GM04504 (cell line): ENCODE measurements at regions not wholly inside any gene's neighbourhood (a gene's known extent, or its start where the extent isn't known, plus 50 kb on each side); places are given as distances from the start of the nearest gene placed in this dataset.

ENCODE experiments used
- DNase-seq: peaks from one replicate; pipeline ENCODE4 v3.0.0-alpha.2; 2012; ENCODE audit warnings: low read depth

DNA sequence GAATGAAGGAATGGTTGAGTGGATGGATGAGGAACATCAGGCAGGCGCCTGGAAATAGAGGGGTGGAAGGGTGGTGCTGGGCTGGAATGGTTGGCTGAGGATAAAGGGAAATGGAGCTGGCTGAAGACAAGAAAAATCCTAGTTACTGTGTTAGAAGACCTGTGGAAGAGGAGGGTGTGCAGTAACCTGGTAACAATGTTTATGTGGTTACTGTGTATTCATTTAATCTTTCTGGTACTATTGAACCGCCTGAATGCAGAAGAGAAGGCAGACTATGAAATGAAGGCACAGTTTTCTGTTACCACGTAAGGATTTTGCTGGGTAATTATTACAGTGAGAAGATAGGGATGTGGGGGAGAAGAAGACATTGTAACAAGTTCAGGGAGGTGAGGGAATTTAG, 110.3 kb upstream of the MGAT5 start:
- DNase-seq = no peak

DNA sequence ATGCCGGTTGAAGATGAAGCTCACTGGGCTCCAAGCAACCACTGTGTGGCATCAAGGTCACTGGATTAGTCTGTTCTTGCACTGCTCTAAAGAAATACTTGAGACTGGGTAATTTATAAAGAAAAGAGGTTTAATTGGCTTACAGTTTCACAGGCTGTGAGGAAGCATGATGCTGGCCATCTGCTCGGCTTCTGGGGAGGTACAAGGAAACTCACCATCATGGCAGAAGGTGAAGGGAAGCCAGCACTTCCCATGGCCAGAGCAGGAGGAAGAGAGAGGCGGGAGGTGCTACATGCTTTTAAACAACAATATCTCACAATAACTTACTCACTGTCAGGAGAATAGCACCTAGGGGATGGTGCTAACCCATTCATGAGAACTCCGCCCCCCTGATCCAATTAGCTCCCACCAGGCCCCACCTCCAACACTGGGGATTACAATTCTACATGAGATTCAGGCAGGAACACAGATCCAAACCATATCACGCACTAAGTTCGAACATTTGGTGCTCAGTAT, 109.7 kb upstream of the MGAT5 start:
- DNase-seq = no peak

DNA sequence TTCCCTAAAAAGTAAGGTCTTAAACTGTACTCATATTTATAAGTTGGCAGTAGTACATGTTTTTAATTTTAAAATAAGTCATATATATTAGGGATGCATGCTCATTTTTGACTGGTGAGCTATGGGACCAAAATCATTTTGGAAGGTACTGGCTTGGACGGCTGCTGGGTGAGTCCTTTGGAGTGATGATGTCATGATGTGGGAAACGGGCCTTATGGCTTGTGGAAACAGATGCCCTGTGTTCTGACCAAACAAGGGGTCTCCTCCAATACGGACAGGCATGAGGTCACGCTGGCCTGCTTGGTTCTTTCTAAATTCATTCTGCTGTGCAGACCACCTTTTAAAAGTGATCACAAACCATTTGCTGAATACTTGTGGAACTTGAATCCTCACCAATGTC, 109.2 kb upstream of the MGAT5 start:
- no peak for DNase-seq

DNA sequence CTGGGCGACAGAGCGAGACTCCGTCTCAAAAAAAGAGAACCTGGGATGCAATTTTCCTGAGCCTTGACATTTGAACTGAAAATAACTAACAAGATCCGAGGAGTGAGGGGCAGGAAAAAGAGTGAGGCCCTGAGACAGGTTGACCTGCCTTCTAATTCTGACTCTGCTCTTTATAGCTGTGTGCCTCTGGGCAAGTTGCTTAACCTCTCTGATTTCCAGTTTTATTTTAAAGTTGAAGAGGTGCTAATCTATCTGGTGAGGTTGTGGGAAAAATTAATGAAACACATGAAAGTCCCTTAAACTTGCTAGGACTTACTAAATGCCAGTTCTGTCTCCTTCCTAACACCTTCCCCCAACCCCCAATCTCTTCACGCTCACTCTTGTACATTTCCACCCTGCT, 108.4 kb upstream of the MGAT5 start:
- DNase-seq = no peak

DNA sequence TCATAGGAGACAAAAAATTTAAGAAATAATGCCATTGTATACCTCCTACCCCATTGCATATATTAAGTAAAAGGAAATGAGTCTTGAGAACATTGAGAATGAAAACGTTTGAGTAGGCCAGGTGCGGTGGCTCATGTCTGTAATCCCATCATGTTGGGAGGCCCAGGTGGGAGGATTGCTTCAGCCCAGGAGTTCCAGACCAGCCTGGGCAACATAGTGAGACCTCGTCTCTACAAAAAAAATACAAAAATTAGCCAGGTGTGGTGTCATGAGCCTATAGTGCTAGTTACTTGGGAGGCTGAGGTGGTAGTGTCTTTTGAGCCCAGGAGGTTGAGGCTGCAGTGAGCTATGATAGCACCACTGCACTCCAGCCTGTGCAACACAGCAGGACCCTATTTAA, 107.7 kb upstream of the MGAT5 start:
- DNase-seq = no peak

DNA sequence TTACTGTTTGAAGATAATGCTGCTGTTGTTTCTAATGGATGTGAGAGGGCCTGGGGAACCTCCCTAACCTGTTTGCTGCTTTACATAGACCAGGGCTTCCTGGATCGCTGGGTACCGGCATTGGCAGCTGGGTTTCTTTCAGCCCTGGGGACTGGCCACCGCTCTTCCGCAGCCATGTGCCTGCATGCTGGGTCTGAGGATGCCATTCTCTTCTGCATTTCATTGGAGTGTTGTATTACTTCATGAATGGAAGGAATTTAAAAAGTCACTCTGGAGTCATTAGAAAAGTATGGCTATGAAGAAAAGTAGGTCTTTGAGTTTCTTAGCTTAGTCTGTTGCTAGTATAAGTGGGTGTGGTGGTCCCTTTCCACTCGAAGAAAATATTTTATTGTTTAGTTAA, 107.3 kb upstream of the MGAT5 start:
- DNase-seq = no peak

DNA sequence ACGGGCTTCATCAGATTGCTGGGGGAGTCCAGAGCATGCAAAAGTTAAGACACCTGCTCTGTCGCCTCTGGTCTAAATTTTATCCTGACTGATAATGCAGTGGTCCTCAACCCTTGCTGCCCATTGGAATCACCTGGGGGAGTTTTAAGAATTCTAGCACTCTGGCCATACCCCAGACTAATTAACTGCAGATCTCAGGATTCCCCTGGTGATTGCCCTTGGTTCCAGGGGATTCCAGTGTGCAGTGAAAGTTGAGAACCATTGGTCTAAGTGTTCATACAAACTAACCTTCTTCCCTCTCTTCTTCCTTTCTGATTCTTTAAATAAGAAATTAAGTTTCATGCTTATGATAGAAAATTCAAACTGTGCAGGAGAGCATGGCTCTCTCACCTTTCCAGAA, 105.7 kb upstream of the MGAT5 start:
- no peak for DNase-seq

DNA sequence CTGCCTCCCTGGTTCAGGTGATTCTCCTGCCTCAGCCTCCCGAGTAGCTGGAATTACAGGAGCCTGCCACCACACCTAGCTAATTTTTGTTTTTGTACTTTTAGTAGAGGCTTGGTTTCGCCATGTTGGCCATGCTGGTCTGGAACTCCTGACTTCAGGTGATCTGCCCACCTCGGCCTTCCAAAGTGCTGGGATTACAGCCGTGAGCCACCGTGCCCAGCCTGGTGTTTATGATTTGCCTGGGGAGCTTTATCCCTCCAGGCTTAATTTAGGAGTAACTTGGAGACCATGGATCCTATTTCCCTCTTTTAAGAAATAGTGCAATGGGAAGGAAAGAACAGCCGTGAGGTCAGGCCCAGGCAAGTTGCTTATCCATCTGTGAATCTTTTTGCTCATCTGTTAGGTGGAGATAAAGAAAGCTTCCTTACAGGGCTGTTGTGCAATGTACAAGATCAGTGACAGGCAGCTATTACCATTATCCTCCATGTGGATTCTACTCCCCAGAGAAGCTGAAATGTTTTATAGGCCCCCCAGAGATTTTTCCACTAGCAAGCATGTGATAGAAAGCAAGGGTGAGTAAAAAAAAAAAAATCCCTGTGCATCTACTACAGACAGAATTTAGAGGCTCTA, 104.9 kb upstream of the MGAT5 start:
- no peak for DNase-seq

DNA sequence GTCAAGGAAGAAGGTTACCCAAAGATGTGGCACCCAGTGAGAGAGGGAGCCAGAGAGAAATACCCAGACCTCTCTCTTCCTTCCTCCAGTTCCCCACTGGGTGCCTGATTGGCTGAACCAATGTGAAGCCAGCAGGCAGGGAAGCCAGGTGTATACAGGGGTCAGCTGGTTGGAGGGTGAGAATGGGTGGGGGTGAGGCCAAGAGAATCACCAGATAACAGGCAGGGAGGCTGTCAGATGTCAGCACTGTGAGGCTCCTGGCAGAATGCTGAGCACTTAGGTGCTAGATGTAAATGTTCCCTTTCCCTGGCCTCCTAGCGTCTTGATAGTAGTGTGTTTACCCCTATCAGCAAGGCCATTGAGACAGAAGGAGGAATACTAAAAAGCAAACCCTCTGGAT, 104.0 kb upstream of the MGAT5 start:
- no peak for DNase-seq

DNA sequence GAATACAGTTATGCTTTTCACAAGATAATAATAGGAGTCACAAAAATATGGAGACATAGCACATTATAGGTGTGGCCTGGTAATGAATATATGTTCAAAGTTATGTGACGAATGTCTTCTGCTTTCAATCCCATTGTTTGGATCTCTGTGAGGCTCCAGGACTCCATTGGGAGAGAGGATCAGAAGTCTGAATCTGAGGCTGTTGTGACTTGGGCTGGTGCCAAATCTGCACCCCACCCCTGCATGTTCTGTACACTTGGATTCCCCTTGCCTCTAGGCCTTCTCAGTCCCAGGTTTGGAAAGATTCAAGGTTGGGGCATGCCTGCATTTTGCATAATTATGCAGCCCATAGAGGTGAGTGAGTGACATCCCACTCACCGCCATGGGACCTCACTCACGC, 103.1 kb upstream of the MGAT5 start:
- DNase-seq = no peak

DNA sequence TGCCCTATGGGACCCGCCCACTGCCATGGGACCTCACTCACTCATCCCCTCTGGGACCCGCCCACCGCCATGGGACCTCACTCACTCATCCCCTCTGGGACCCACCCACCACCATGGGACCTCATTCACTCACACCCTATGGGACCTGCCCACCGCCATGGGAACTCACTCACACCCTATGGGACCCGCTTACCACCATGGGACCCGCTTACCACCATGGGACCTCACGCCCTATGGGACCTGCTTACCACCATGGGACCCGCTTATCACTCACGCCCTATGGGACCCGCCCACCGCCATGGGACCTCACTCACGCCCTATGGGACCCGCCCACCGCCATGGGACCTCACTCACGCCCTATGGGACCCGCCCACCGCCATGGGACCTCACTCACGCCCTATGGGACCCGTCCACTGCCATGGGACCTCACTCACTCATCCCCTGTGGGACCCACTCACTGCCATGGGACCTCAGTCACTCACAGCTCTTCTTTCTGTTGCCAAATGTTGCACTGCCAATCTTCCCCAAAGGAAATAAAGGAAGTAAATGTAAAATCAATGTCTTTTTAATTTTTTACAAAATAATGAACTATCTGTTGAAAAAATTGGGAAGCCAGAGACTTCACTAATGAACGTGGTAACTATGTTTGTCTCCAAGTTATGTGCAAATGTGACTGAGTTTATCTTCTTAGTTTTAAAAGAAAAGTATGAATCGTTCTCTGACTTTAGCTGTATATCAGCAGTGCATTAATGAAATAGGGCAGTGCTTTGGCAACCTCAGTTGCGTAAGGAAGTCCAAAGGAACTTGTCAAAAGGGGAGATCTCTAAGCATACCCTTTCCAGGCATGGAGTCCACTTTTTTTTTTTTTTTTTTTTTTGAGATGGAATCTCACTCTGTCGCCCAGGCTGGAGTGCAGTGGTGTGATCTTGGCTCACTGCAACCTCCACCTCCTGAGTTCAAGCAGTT, 101.5 kb upstream of the MGAT5 start:
- no peak for DNase-seq

DNA sequence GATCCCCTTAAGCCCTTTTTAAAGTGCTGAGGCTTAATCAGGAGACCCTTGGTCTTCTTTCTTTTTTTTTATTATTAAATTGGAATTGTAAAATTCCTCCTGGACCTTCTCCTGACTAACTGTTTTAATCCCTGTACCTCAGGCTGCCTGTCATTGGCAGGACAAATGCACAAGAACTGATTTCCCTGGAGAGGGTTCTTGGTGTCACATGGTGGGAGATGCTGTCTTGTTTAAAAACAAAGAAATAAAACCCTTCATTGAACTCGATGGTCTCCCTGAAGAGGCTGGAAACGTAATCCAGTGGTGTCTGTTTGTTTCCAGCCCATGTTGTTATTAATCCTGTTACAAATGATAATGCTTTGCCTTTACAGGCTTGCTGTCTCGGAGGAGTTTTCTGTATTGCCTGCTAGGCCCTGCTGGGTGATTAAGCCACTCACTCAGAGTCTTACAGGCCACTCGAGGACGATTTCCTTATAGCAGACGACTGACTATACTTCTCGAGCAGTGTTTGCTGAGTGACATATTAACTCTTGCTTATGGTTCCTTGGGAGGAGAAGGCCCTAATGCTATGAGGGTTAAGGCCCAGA, 100.5 kb upstream of the MGAT5 start:
- DNase-seq = no peak

DNA sequence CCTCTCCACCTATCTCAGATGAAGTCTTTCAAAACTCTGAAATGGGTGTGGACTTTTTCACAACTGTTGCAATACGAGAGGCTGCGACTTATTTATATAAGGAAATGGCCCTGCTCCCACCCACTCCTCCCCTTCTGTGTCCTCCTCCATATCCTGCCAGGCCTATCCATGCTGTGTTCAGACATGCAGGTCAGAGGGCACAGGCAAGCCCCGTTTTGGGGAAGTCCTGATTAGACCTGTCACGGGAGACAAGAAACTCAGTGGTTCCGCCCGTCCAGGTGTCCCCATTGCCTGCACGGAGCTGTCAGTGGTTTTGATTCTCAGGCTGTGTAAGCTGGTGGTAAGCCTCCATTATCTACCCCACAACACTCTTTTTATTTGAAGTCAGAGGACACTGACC, 99.6 kb upstream of the MGAT5 start:
- no peak for DNase-seq

DNA sequence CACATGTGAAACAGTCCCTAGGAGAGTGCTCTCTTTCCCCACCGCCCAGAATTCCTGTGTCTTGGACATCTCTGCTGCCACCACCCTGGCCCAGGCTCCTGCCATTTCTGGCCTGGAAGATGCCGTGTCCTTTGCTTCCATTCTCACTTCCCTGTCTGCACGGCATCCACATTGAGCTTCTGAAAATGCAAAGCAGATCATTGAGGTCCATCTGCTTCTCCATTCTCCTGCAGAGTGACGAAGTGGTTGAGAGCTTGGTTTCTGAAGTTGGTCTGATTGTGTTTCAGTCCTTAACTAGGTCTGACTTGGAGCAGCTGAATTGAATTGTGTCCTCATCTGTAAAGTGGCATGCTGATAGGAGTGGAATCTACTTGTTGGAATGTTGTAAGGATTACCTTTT, 98.7 kb upstream of the MGAT5 start:
- no peak for DNase-seq

DNA sequence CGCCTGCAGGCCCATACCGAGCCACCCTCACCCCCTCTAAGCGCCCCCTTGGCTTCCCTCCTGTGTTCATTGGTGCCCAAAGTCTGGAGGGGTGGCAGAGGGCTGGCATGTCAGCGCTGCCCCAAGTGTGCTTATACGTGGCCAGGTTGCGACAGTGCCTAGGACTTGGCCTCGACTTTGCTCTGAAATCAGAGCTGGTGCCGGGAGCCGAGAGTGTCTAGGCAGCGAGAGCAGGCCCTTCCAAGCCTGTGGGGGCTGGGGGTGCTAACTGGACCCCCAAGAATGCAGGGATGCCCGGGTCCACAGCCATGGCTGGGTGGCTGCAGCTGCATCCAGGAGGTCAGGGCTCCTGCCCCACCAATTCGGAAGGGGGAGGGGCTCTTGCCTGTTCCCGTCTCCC, 95.6 kb upstream of the MGAT5 start:
- no peak for DNase-seq

DNA sequence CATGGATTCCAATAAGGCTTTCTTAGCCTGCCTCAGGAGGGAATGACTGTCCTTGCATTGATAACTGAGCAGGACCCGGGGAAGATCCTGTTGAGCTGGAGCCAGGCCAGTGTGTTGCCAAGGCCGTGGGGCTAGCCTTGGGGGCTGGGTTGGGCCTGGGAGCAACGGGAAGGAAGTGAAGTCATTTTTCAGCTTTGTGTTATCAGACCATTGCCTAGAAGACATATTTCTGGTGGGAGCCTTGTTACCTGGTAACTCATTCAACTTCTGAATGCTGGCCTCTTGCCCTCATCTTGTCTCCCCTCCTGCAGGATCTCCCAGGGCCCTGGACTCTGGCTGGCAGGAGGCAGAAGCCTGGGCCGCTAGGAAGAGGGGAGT, 92.7 kb upstream of the MGAT5 start:
- DNase-seq = no peak

DNA sequence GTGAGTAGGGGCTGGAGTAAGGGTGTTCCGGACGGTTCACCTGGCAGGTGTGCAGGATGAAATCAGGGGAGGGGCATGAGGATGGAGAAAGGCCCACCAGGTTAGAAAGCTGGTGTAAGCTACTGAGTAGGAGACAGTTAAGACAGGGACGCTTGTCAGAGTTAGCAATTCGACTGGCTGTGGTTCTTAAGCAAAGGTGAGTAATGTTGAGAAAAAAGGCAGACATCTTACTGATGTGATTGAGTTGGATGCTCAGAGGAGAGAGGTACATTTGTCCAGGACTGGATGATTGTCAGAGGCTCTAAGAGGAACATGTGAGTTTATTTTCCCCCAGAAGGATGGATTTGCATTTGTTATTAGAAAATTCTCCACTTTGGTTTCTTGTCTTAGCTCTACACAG, 90.5 kb upstream of the MGAT5 start:
- no peak for DNase-seq

DNA sequence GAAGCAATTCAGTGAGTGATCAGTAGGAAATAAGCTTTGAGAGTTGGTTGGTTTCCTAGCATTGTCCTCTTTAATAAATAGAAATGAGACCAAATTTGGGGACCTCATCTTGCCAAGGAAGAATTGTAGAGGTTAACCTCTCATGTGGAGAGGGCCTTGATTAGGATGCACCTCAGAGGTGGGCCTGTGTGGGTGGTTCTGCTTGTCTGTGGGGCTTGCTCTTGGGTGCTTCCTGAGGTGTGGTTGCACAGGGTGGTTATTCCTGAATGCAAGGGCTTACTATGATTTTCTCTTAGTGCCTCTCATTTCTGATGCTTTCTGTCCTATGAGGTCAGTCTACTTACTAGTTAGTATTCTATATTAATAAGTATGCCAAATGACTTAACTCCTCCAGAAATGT, 89.6 kb upstream of the MGAT5 start:
- DNase-seq = no peak

DNA sequence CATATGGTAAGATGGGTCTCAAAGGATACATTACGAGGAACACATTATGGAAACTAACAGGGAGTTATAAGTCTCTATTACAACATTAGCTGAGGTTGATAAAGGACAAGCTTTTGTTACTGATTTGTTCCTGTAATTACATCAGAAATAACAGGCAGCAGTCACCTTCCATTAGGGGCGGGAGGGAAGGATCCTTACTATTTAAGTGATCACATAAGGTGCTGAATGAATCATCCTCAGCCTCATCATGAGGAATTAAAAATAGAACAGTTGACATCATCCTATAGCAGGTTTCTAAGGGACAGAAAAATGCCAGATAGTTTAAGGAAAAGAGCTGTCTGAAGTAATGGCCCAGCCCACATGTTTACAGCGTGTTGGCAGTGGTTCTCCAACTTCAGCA, 86.9 kb upstream of the MGAT5 start:
- no peak for DNase-seq

DNA sequence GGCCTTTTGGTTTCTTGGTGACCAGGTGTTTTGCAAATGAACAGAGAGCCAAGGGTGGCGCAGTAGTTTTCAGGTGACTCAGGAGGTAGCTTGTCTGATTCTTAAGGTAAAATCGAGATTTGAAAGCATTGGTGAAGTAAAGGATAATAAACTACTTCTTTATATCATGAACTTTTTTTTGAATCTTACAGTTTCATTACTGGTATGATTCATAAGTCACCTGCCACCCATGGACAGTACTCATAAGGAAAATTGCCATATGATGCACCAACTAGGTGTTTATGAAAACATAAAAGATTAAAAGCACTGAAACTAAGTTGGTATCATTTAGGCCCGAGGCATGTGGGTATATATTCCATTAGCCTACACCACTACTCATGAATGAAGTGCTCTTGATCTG, 84.1 kb upstream of the MGAT5 start:
- no peak for DNase-seq

DNA sequence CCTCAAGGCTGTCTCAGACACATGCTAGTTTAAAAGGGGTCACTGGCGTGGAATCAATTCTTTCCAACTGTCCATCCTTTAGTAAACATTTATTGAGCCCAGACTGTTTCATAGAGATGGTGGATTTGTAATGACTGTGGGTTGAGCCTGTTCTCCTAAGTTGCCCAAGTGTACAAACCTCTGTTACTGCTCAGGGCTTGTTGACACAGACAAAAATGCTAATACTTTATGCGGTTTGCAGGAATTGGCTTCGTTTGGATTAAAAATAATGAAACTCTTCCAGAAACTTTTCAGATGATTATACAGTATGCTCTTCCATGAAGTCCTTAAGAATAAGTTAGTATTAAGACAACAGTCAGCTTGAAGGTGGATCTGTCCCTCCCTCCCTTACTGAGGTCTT, 83.6 kb upstream of the MGAT5 start:
- DNase-seq = no peak

DNA sequence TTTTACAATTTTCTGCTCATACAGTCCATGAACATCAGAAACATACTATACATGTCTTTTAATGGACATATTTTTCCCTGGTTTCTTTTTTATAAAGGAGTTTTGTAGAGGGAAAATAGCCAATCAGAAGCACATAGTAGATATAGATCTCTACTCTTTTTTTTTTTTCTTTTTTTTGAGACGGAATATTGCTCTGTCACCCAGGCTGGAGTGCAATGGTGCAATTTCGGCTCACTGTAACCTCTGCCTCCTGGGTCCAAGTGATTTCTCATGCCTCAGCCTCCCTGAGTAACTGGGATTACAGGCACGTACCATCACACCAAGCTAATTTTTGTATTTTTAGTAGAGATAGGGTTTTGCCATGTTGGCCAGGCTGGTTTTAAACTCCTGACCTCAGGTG, 83.2 kb upstream of the MGAT5 start:
- no peak for DNase-seq

DNA sequence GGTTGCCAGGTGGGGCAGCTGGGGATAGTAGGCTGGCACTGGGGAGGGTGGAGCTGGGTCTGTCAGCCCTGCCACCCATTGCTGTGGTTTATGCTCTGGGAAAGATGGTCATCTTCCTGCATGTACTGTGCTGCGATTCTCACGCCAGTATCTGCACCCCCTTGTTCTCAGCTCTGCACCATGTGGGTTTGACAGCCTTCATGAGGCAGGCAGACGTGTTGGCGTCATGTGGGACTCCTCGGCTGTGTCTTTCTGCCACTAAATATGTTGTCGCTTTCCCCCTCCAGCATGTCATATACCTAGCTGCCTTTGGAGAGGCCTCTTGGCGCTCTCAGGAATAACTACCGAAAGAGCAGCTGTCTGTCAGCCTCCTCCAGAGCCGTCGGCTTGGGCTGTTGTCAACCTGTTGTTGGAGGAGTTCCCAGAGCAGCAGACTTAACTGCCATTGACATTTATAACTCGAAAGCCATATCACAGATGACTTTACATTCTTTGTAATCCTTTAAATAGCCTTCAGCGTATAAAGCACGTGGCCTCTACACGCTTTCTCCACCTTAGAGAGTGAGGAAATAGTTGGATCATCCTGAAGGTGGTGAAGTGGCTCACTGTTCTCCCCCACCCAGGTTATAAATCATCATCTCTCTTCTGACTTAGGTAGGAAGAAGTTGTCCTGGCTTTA, 80.4 kb upstream of the MGAT5 start:
- DNase-seq = no peak
